Thoracic aorta (tissue), 2 donors: ENCODE measurements at regions not wholly inside any gene's neighbourhood (a gene's known extent, or its start where the extent isn't known, plus 50 kb on each side); places are given as distances from the start of the nearest gene placed in this dataset.
"Not testable (repeated sequence)": the region's sequence is repeated elsewhere in the genome, so short reads cannot be mapped to it uniquely, and the experiment has no call there.

Experiments used
- ATAC-seq: fragments of 150-250 bp; one replicate; pipeline ENCODE4 v1.8.0; 2017; ENCODE audit warnings: low read depth; ENCODE audit not compliant: insufficient number of reproducible peaks, low FRiP score
- DNase-seq: peaks from one replicate; pipeline ENCODE4 v3.0.0-alpha.2; 2020; ENCODE audit warnings: low spot score
- H3K27ac ChIP-seq, 2 donors: fragments of 200-600 bp; sonication (generic); 1 replicate in 1 of 2; 2 replicates in 1 of 2; pipeline ENCODE4 v1.5.1; 2016; ENCODE audit warnings: mild to moderate bottlenecking in 2 of 2, moderate library complexity in 2 of 2
- H3K27me3 ChIP-seq: fragments of 200-600 bp; sonication (generic); replicated peaks from 2 replicates; pipeline ENCODE4 v1.6.0; 2016; ENCODE audit warnings: mild to moderate bottlenecking; ENCODE audit not compliant: insufficient read depth
- H3K36me3 ChIP-seq: fragments of 200-600 bp; sonication (generic); one replicate; pipeline ENCODE4 v1.5.1; 2016
- H3K4me1 ChIP-seq, 2 donors: fragments of 200-600 bp; sonication (generic); 1 replicate in 1 of 2; 2 replicates in 1 of 2; pipeline versions ENCODE4 v1.5.1 to v1.6.0; 2016; ENCODE audit warnings: low read depth in 2 of 2, mild to moderate bottlenecking in 1 of 2; ENCODE audit not compliant: control insufficient read depth in 1 of 2
- H3K4me3 ChIP-seq: fragments of 200-600 bp; sonication (generic); 2 replicates; pipeline ENCODE4 v1.5.1; 2016; ENCODE audit warnings: mild to moderate bottlenecking
- H3K9me3 ChIP-seq: fragments of 200-600 bp; sonication (generic); 2 replicates; pipeline ENCODE4 v1.5.1; 2016
- CTCF ChIP-seq: fragments of 200-600 bp; sonication (generic); IDR thresholded peaks from one replicate; pipeline ENCODE4 v1.5.1; 2019; ENCODE audit warnings: antibody characterized with exemption

DNA sequence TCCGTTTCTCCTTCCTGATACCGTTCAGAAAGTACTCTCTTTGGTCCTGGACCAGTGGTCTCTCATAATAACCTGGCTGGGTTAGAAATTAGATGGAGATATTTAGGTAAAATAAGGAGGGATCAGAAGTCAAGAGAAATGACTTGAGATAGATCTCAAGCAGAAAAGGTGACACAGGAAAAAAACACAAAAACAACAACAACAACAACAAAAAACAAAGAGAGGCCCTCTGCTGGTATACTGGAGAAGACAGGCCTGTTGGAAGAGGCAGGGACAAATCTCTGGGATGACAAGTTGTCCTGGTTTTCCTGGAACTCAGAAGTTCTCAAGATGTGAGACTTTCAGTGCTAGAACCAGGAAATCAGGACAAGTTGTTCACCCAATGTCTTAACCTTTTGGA, 430.5 kb downstream of the SHISA9 start:
- Histone ChIP-seq H3K27me3 (no peaks in the 10 kb centered on the region), H3K4me3 (no peak overlapping the region), H3K27ac (no peak overlapping the region), H3K4me1 (no peaks in the 10 kb centered on the region), H3K9me3 (no peaks in the 10 kb centered on the region), H3K36me3 (no peaks in the 10 kb centered on the region)
- no peak for TF ChIP-seq CTCF
- ATAC-seq = no peak
- DNase-seq = no peak

GRCh38 chr16:13332713-13333255, 431.4 kb downstream of the SHISA9 start:
- no peaks in the 10 kb centered on the region for H3K27me3 ChIP-seq
- H3K36me3 ChIP-seq = no peaks in the 10 kb centered on the region
- no peaks in the 10 kb centered on the region for H3K4me1 ChIP-seq
- DNase-seq (no peak), ATAC-seq (no peak)
- no peak overlapping the region for H3K4me3 ChIP-seq
- H3K9me3 ChIP-seq = no peaks in the 10 kb centered on the region
- H3K27ac ChIP-seq = no peak overlapping the region
- no peak for TF ChIP-seq CTCF

GRCh38 chr16:13333336-13333735, 431.9 kb downstream of the SHISA9 start:
- no peaks in the 10 kb centered on the region for H3K36me3 ChIP-seq
- no peak overlapping the region for H3K4me3 ChIP-seq
- no peaks in the 10 kb centered on the region for H3K4me1 ChIP-seq
- DNase-seq = no peak
- no peak for ATAC-seq
- H3K27ac ChIP-seq = no peak overlapping the region
- H3K27me3 ChIP-seq = no peaks in the 10 kb centered on the region
- no peaks in the 10 kb centered on the region for H3K9me3 ChIP-seq
- TF ChIP-seq CTCF = no peak

DNA sequence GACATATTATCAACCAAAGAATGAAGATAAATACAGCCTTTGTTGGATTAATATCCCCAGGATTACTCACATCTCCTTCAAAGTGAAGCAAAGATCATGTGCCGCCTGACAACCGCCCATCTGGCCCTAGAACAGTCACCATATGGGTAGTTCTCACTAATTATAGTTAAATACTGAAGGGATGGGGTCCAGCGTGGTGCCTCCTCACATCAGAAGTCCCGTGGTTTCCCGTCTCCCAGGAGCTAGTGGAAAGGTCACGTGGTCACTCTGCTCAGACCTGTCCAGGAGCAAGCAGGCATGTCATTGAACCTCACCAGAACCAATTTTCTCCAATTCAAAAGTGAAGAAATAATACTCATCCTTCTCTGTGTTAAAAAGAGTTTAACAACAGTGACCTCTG, 434.5 kb downstream of the SHISA9 start:
- Histone ChIP-seq H3K27me3 (no peaks in the 10 kb centered on the region), H3K9me3 (no peaks in the 10 kb centered on the region), H3K27ac (no peak overlapping the region), H3K4me3 (no peak overlapping the region), H3K36me3 (no peaks in the 10 kb centered on the region), H3K4me1 (no peaks in the 10 kb centered on the region)
- no peak for DNase-seq
- TF ChIP-seq CTCF = no peak
- no peak for ATAC-seq

DNA sequence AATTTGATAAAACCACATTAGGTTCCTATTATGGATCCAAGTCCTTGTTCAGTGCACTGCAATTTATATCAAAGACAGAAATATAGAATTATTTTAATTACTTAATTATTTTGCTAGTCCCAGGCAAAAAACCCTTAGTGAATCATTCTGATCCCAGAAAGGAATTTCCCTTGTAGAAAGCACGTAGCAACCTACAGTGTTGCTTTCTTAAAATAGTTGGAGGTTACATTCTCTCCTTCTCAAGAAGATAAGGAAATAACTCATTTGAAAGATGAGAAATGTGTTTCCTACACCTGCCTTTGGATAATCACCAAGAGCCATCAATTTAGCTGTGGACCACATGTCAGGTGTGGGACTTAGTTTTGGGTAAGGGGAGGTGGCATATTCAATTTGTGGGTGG, 434.9 kb downstream of the SHISA9 start:
- no peaks in the 10 kb centered on the region for H3K36me3 ChIP-seq
- ATAC-seq (no peak), DNase-seq (no peak)
- no peaks in the 10 kb centered on the region for H3K27me3 ChIP-seq
- TF ChIP-seq CTCF = no peak
- no peak overlapping the region for H3K27ac ChIP-seq
- no peaks in the 10 kb centered on the region for H3K9me3 ChIP-seq
- H3K4me1 ChIP-seq = no peaks in the 10 kb centered on the region
- H3K4me3 ChIP-seq = no peak overlapping the region

- H3K4me3 ChIP-seq, H3K9me3 ChIP-seq, DNase-seq, ATAC-seq, H3K4me1 ChIP-seq, H3K27ac ChIP-seq, H3K36me3 ChIP-seq, H3K27me3 ChIP-seq: not testable (repeated sequence)
Observed at GRCh38 chr16:13336907-13337881, 435.8 kb downstream of the SHISA9 start.
